Upper lobe of right lung (tissue), 1 donor: ENCODE measurements at regions not wholly inside any gene's neighbourhood (a gene's known extent, or its start where the extent isn't known, plus 50 kb on each side); places are given as distances from the start of the nearest gene placed in this dataset.

Experiments
- ATAC-seq: fragments of 200-7000 bp; cut with Tn5 transposase; one replicate; pipeline ENCODE4 v1.9.1; 2020; ENCODE audit warnings: mild to moderate bottlenecking, moderate library complexity
- DNase-seq: peaks from one replicate; pipeline ENCODE4 v3.0.0-alpha.2; 2020
- H3K27ac ChIP-seq: fragments of 200-600 bp; one replicate; pipeline ENCODE4 v1.8.0; 2022
- H3K27me3 ChIP-seq: fragments of 200-600 bp; one replicate; pipeline ENCODE4 v1.8.0; 2022; ENCODE audit warnings: mild to moderate bottlenecking
- H3K36me3 ChIP-seq: fragments of 200-600 bp; one replicate; pipeline ENCODE4 v1.8.0; 2022
- H3K4me1 ChIP-seq: fragments of 200-600 bp; one replicate; pipeline ENCODE4 v1.8.0; 2022
- H3K4me3 ChIP-seq: fragments of 200-600 bp; one replicate; pipeline ENCODE4 v1.8.0; 2022; ENCODE audit warnings: mild to moderate bottlenecking
- H3K9me3 ChIP-seq: fragments of 200-600 bp; one replicate; pipeline ENCODE4 v1.8.0; 2022
- intact Hi-C: fragments of 100-400 bp; cut with DNase I; formaldehyde crosslinking; loops from one replicate; pipeline ENCODE4 v1.11.0; 2022
- TF ChIP-seq, protein P1 (sequence below): fragments of 200-600 bp; IDR thresholded peaks from one replicate; pipeline ENCODE4 v1.8.0; 2022; ENCODE audit warnings: antibody characterized with exemption
- donor health status: DM: no; HTN: yes; CAD: no; lungs with severe emphysema.

DNA sequence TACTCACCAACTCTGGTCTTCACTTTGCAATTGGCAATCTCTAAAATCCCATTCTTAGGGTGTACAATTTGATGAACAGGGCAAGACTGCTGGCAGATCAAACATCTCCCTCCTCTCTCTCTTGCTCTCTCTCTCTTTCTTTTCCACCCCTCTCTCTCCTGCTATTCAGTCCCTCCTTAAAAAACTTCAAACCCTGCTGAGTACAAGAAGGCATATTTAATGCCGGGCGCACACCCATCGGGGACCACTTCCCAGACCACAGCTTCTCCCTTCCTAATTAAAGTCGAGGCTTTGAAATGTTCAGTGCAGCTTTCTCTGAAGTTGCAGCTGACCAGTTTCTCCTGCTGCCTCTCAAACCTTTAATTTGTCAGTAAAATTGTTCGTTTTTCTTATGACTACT is 185.4 kb upstream of the CDH11 start:
- Histone ChIP-seq H3K4me1 (no peaks in the 10 kb centered on the region), H3K9me3 (no peaks in the 10 kb centered on the region), H3K4me3 (no peak overlapping the region), H3K27ac (no peak overlapping the region), H3K36me3 (no peaks in the 10 kb centered on the region), H3K27me3 (no peaks in the 10 kb centered on the region)
- ATAC-seq (no peak), DNase-seq (no peak)
- TF ChIP-seq, protein P1, sequence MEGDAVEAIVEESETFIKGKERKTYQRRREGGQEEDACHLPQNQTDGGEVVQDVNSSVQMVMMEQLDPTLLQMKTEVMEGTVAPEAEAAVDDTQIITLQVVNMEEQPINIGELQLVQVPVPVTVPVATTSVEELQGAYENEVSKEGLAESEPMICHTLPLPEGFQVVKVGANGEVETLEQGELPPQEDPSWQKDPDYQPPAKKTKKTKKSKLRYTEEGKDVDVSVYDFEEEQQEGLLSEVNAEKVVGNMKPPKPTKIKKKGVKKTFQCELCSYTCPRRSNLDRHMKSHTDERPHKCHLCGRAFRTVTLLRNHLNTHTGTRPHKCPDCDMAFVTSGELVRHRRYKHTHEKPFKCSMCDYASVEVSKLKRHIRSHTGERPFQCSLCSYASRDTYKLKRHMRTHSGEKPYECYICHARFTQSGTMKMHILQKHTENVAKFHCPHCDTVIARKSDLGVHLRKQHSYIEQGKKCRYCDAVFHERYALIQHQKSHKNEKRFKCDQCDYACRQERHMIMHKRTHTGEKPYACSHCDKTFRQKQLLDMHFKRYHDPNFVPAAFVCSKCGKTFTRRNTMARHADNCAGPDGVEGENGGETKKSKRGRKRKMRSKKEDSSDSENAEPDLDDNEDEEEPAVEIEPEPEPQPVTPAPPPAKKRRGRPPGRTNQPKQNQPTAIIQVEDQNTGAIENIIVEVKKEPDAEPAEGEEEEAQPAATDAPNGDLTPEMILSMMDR: no peak
- intact Hi-C loops: no loop called here

DNA sequence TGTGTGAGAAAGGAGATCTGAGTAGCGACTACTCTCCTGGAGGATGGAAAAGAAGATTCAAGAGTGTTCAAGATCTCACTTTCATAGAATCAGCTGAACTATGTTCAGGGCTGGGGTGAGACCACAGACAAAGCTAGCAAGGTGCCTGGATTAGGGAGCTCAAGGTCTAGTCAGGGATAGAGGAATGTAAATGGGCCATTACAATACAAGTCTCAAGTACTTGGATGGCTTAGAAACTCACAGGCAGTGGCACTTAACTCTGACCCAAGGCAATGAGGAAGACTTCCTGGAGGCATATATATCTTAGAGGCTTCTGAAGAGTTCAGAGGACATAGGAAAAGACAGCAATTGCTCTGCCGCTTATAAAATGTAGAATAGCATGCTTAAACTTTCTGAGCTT is 184.9 kb upstream of the CDH11 start:
- no peak overlapping the region for H3K4me3 ChIP-seq
- intact Hi-C loops: no loop called here
- TF ChIP-seq, protein P1: no peak
- DNase-seq: no peak
- no peak for ATAC-seq
- no peaks in the 10 kb centered on the region for H3K27me3 ChIP-seq
- no peaks in the 10 kb centered on the region for H3K4me1 ChIP-seq
- no peak overlapping the region for H3K27ac ChIP-seq
- H3K36me3 ChIP-seq: no peaks in the 10 kb centered on the region
- no peaks in the 10 kb centered on the region for H3K9me3 ChIP-seq

GRCh38 chr16:65306300-65306699 is 184.4 kb upstream of the CDH11 start:
- no peak overlapping the region for H3K27ac ChIP-seq
- no peaks in the 10 kb centered on the region for H3K9me3 ChIP-seq
- intact Hi-C loops: no loop called here
- no peaks in the 10 kb centered on the region for H3K36me3 ChIP-seq
- TF ChIP-seq, protein P1: no peak
- H3K4me1 ChIP-seq: no peaks in the 10 kb centered on the region
- H3K27me3 ChIP-seq: no peaks in the 10 kb centered on the region
- no peak overlapping the region for H3K4me3 ChIP-seq
- DNase-seq (no peak), ATAC-seq (no peak)

GRCh38 chr16:65305266-65305959 is 183.6 kb upstream of the CDH11 start:
- intact Hi-C loops: no loop called here
- ATAC-seq: no peak
- H3K27ac ChIP-seq: no peak overlapping the region

DNA sequence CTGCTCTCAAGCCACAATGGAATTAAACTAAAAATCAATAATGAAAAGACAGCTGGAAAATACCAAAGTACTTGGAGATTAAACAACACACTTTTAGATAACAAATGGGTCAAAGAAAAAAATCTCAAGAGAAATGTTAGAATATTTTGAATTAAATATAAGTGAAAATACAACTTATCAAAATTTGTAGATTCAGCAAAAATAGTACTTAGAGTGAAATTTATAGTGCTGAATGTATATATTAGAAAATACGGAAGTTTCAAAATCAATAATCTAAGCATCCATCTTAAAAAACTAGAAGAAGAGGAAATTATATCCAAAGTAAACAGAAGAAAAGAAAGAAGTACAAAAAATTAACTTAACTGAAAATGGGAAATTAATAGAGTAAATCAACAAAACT is 179.2 kb upstream of the CDH11 start:
- no peaks in the 10 kb centered on the region for H3K27me3 ChIP-seq
- DNase-seq (no peak), ATAC-seq (no peak)
- H3K4me1 ChIP-seq: no peaks in the 10 kb centered on the region
- TF ChIP-seq, protein P1: no peak
- H3K9me3 ChIP-seq: no peaks in the 10 kb centered on the region
- H3K36me3 ChIP-seq: no peaks in the 10 kb centered on the region
- H3K4me3 ChIP-seq: no peak overlapping the region
- no peak overlapping the region for H3K27ac ChIP-seq
- intact Hi-C loops: no loop called here

More at GRCh38 chr16:65305266-65305959, 183.6 kb upstream of the CDH11 start:
- no peak for DNase-seq
- TF ChIP-seq, protein P1: no peak
- no peaks in the 10 kb centered on the region for H3K9me3 ChIP-seq
- no peaks in the 10 kb centered on the region for H3K27me3 ChIP-seq
- H3K36me3 ChIP-seq: no peaks in the 10 kb centered on the region
- no peaks in the 10 kb centered on the region for H3K4me1 ChIP-seq
- no peak overlapping the region for H3K4me3 ChIP-seq

GRCh38 chr16:65297453-65297852 is 175.6 kb upstream of the CDH11 start:
- no peaks in the 10 kb centered on the region for H3K27me3 ChIP-seq
- ATAC-seq (no peak), DNase-seq (no peak)
- no peaks in the 10 kb centered on the region for H3K4me1 ChIP-seq
- no peaks in the 10 kb centered on the region for H3K9me3 ChIP-seq
- H3K36me3 ChIP-seq: no peaks in the 10 kb centered on the region
- H3K4me3 ChIP-seq: no peak overlapping the region
- intact Hi-C loops: no loop called here
- TF ChIP-seq, protein P1: no peak
- no peak overlapping the region for H3K27ac ChIP-seq
